Kidney (tissue), 13 donors: ENCODE measurements at regions not wholly inside any gene's neighbourhood (a gene's known extent, or its start where the extent isn't known, plus 50 kb on each side); places are given as distances from the start of the nearest gene placed in this dataset.

ENCODE experiments used
- DNase-seq, 5 donors: peaks; one replicate each; pipeline ENCODE4 v3.0.0-alpha.2; 2013 to 2020
- FAIRE-seq: peaks from 2 replicates; lab custom pipeline; 2012; peaks lifted over from hg19 to GRCh38; lab: Jason Lieb, UNC
- H3K27ac ChIP-seq, 2 donors: one replicate each; pipeline ENCODE4 v1.7.0; 2013; ENCODE audit warnings: low read depth in 2 of 2, low read length in 2 of 2, inconsistent platforms in 1 of 2
- H3K27me3 ChIP-seq: one replicate; pipeline ENCODE4 v1.7.1; 2013; ENCODE audit warnings: low read length, inconsistent platforms; ENCODE audit not compliant: control insufficient read depth, insufficient read depth
- H3K36me3 ChIP-seq, 3 donors: one replicate each; pipeline versions ENCODE4 v1.7.0 to v1.7.1; 2013; ENCODE audit warnings: low read length in 3 of 3, control low read depth in 1 of 3, inconsistent platforms in 1 of 3; ENCODE audit not compliant: insufficient read depth in 3 of 3, control insufficient read depth in 2 of 3
- H3K4me1 ChIP-seq, 3 donors: one replicate each; pipeline versions ENCODE4 v1.7.0 to v1.7.1; 2013; ENCODE audit warnings: low read length in 3 of 3, inconsistent platforms in 1 of 3, low read depth in 1 of 3; ENCODE audit not compliant: control insufficient read depth in 2 of 3, insufficient read depth in 2 of 3
- H3K4me3 ChIP-seq, 3 donors: one replicate each; pipeline versions ENCODE4 v1.7.0 to v1.8.1; 2013; ENCODE audit warnings: low read length in 3 of 3, control low read depth in 1 of 3, inconsistent platforms in 1 of 3
- H3K9ac ChIP-seq, 3 donors: one replicate each; pipeline versions ENCODE4 v1.7.0 to v1.7.1; 2013; ENCODE audit warnings: low read length in 3 of 3, control low read depth in 1 of 3, inconsistent platforms in 1 of 3
- H3K9me3 ChIP-seq, 3 donors: one replicate each; pipeline versions ENCODE4 v1.7.0 to v1.7.1; 2013; ENCODE audit warnings: low read length in 3 of 3, control low read depth in 1 of 3, inconsistent platforms in 1 of 3; ENCODE audit not compliant: control insufficient read depth in 2 of 3, insufficient read depth in 1 of 3
- intact Hi-C: fragments of 100-400 bp; cut with DNase I; formaldehyde crosslinking; loops from one replicate; pipeline ENCODE4 v1.11.1; 2022
- TF ChIP-seq, protein P1 (sequence below): IDR thresholded peaks from 3 replicates; pipeline ENCODE4 v1.5.1; 2012; ENCODE audit warnings: mild to moderate bottlenecking, moderate library complexity, borderline replicate concordance; ENCODE audit not compliant: insufficient read depth; ENCODE audit errors: extremely low read depth
- donor health status: control.
- donor health status: control.
- donor health status: control.
- donor health status: control.
- donor health status: control.
- donor health status: DM: yes; HTN: yes; CAD: no.
- donor health status: Normal renal cell carcinoma (clear cell type).

DNA sequence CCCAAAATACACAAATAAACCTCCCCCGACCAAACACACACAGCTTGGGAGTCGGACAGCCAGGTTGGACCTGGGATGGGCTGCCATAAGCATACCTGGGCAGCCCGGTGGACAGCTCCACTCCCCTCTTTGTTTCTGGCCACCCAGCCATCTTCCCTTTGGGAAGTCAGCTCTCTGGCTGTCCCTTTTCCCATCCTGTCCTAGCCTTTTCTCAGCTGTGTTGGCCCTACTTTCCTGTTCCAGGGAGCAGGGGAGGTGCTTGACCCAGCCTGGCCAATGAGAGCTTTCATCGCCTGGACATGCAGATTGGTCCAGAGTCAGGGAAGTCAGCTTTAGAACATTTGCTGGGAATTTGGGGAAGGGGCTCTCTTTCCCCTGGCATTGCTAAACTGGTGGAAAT, 68.7 kb upstream of the NECTIN1 start:
- FAIRE-seq (no peak), DNase-seq (peak in 1 of 5 donors; percentile 15)
- Histone ChIP-seq H3K36me3 (no peaks in the 10 kb centered on the region), H3K4me1 (no peaks in the 10 kb centered on the region), H3K9ac (no peak overlapping the region), H3K4me3 (no peak overlapping the region), H3K9me3 (no peaks in the 10 kb centered on the region), H3K27ac (no peak overlapping the region), H3K27me3 (no peaks in the 10 kb centered on the region)
- intact Hi-C loops = no loop called here
- TF ChIP-seq, protein P1, sequence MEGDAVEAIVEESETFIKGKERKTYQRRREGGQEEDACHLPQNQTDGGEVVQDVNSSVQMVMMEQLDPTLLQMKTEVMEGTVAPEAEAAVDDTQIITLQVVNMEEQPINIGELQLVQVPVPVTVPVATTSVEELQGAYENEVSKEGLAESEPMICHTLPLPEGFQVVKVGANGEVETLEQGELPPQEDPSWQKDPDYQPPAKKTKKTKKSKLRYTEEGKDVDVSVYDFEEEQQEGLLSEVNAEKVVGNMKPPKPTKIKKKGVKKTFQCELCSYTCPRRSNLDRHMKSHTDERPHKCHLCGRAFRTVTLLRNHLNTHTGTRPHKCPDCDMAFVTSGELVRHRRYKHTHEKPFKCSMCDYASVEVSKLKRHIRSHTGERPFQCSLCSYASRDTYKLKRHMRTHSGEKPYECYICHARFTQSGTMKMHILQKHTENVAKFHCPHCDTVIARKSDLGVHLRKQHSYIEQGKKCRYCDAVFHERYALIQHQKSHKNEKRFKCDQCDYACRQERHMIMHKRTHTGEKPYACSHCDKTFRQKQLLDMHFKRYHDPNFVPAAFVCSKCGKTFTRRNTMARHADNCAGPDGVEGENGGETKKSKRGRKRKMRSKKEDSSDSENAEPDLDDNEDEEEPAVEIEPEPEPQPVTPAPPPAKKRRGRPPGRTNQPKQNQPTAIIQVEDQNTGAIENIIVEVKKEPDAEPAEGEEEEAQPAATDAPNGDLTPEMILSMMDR = no peak

DNA sequence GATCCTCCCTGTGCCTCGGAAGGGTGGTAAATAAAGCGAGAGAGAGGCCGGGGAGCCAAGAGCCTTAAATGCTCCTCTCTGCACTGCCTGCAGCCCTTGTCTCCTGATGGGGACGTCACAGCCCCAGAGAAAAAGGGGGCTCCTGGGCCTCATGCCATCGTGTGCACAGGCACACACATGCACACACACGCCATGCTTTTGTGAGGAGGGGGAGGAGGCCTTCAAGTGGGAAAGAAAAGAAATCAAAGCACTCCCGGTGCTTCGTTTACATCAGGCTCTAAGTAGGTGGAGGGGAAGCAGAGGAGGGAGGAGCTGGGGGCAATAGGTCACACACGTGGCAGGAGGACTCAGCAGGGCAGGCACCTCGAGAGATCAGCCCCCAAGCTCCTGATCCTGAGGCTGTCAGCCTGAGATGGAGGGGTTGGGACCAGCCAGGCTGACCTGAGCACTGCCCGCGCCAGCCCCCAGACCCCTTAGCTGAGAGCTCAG, 68.2 kb upstream of the NECTIN1 start:
- H3K9ac ChIP-seq = no peak overlapping the region
- no peak for FAIRE-seq
- DNase-seq = peak in 3 of 5 donors; percentile 41 to 51 (median 42)
- H3K4me3 ChIP-seq = no peak overlapping the region
- intact Hi-C loops = no loop called here
- H3K27me3 ChIP-seq = no peaks in the 10 kb centered on the region
- no peak overlapping the region for H3K27ac ChIP-seq
- H3K9me3 ChIP-seq = no peaks in the 10 kb centered on the region
- H3K36me3 ChIP-seq = no peaks in the 10 kb centered on the region
- TF ChIP-seq, protein P1 = no peak
- H3K4me1 ChIP-seq = no peaks in the 10 kb centered on the region

DNA sequence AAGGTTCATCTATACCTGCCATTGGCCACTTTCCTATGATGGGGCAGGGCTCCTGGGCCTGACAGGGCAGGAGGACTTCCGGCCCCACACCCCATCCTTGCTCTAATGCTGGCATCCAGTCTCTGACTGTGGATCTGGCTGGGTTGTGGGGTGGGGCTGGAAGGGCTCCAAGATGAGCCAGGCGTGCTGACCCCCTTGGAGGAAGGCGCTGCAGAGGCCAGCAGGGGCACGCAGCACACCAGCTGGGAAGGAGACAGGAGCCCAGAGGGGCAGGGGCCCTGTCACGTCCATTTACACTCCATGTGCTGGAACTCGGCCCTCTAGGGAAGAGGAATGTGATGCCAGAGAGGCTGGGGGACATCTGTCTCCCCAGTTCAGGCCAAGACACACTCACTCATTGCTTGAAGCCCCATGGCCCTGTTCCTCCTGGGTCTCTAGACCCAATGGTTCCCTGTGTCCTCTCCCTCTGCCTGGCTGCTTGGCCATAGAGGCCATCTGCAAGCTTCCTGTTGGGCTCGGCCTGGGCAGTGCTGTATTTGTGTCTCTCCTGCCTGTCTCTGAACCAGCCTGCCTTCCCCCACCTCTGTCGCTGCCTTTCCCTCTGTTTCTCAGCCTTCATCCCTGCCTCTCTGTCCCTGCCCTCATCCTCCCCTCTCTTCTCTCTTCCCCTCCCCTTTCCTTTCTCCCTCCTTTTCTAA, 67.5 kb upstream of the NECTIN1 start:
- intact Hi-C loops = no loop called here
- no peaks in the 10 kb centered on the region for H3K9me3 ChIP-seq
- no peak for FAIRE-seq
- no peaks in the 10 kb centered on the region for H3K27me3 ChIP-seq
- peak in 1 of 5 donors; percentile 52 for DNase-seq
- no peak overlapping the region for H3K4me3 ChIP-seq
- H3K9ac ChIP-seq = no peak overlapping the region
- TF ChIP-seq, protein P1 = no peak
- H3K36me3 ChIP-seq = no peaks in the 10 kb centered on the region
- H3K4me1 ChIP-seq = no peaks in the 10 kb centered on the region
- H3K27ac ChIP-seq = no peak overlapping the region
